ENCODE measurements at regions not wholly inside any gene's neighbourhood (a gene's known extent, or its start where the extent isn't known, plus 50 kb on each side); places are given as distances from the start of the nearest gene placed in this dataset.
"Not testable (repeated sequence)": the region's sequence is repeated elsewhere in the genome, so short reads cannot be mapped to it uniquely, and the experiment has no call there.

GRCh38 chr3:165716592-165716991 lies 120.6 kb downstream of the BCHE start:
- no peak for DNase-seq (ENCODE audit: low spot score)

GRCh38 chr3:165713479-165713878 lies 123.7 kb downstream of the BCHE start:
- DNase-seq (ENCODE audit: low spot score) = no peak

DNA sequence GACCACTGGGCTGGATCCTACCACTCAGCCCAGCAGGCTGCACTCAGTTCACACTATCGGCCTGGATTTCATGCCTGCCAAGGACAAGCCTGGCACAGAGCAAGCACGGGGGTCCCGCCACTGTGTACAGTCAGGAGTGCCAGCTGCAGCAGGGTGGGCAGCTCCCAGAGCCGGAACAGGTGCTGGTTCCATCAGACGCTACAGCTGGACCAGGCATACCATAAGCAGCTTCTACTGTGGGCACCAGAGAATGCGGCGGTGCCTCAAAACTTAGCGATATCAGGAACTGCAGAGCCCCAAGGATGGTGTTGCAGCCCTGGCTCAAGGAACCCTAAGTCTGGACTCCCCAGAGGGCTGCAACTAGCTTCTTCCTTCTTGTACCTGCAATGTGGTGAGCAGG lies 124.8 kb downstream of the BCHE start:
- no peak for DNase-seq (ENCODE audit: low spot score)

DNA sequence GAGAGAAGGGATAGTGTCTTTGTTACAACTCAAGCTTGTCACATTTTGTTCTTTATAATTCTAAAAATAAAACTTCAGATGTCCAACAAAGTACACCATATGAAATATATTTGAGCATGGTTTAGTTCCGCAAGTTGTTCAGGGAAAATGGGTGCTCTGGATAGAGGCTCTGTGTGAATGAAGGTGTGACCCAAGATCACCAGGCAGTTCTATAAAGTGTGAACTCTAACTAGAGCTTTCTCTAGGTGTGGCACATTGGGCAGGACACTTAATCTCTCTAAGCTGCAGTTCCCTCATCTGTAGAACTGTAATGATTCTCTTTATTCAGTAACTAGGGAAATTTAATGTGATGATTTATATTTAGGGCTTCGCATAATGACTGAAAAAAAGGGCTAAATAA lies 139.3 kb downstream of the BCHE start:
- DNase-seq (ENCODE audit: low spot score) = no peak

DNA sequence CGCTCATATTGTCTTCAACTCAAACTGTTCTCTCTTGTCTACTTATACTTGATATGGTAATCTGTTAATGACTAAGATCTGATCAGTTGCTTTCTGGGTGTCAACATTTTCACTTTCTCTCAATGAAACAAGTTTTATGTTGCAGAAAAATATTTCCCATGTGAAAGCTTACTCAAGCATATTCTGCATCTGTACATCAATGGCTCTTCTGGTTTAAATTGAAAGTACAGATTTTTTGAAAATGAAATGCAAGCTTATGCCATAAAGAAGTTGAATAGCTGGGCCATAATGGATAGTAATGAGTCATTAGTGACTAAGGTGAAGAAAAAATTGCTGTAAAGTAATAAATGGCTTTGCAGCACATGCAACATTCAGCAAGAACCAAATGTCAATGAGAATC lies 140.7 kb downstream of the BCHE start:
- DNase-seq (ENCODE audit: low spot score) = no peak

- no peak for DNase-seq (ENCODE audit: low spot score)
Measured at GRCh38 chr3:165683947-165684346, 153.3 kb downstream of the BCHE start.

DNA sequence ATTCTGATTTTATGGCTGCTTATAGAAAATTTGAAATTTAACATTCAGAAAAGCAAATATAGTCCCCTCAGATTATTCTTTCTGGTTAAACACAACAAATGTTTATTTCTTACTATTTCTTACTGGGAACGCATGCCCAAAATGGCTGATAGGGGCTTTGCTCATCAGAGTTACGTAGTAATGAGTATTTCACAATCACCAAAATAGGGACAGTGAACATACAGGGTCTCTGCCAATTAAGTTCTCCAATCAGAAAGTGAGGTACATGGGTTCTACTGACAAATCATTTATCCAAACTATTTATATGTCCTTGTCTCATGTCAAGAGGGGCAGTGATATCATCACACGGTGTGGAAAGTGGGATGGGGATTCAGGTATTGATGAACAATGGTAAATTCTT lies 154.5 kb downstream of the BCHE start:
- no peak for DNase-seq (ENCODE audit: low spot score)

- DNase-seq (ENCODE audit: low spot score) = no peak
Measured at GRCh38 chr3:165669967-165670366, 167.3 kb downstream of the BCHE start.

DNA sequence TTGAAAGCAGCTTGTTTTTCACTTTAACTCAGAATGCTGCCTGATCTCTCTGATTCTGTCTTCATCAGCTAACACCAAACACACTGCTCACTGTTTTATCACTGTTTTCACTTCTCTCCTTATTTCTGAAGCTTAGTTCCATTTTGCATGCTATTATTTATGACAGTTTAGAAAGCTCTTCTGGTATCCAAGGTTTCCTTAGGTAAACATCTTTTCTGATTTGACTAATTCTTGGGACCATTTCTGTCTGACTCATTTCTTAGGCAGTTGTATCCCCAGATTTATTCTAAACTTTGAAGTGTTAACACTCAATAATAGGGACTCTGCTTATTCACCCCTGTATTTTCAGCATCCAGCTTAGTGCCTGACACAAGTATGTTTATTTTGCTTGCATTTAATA lies 167.7 kb downstream of the BCHE start:
- no peak for DNase-seq (ENCODE audit: low spot score)

GRCh38 chr3:165667676-165668075 lies 169.5 kb downstream of the BCHE start:
- no peak for DNase-seq (ENCODE audit: low spot score)

DNA sequence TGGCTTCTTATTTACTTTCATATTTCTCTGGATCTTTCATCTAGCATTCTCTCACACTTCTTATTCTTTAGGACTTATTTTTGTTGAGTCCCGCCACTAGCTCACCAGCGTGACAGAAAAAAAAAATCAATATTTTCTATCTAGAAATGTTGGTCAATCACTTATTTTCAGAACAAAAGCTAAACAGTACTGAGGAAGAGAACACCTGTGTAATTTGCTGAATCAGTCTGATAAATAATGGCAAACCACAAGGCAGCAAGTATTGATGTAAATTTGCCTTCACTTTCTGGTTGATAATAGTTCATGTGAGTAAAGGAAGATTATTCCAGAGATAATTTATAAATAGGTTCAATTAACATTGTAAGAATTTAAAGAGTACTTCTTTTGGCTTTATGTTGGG lies 179.2 kb downstream of the BCHE start:
- no peak for DNase-seq (ENCODE audit: low spot score)

- DNase-seq (ENCODE audit: low spot score) = no peak
Measured at GRCh38 chr3:165653130-165653778, 184.0 kb downstream of the BCHE start.

GRCh38 chr3:165649282-165649681 lies 187.9 kb downstream of the BCHE start:
- not testable (repeated sequence) for DNase-seq (ENCODE audit: low spot score)

- DNase-seq (ENCODE audit: low spot score) = no peak
Measured at GRCh38 chr3:165645191-165645590, 192.0 kb downstream of the BCHE start.

DNA sequence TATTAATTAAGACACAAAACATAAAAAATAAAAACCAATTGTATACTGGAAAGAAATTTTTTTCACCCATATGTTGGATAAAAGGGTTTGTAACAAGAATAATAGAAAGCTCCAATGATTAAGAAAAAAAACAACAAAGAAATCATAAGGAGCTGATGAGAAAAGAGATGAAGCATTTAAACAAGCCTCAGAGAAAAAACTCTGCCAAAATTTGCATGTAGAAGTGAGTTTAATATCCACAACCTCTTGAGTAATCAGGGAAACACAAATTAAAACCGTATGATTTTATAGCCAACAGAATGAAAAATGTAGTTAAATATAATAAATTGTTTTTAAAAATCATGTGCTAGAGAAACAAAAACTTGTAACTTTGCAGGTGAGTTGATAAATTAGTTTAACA lies 192.9 kb downstream of the BCHE start:
- no peak for DNase-seq (ENCODE audit: low spot score)

GRCh38 chr3:165643425-165643824 lies 193.8 kb downstream of the BCHE start:
- DNase-seq (ENCODE audit: low spot score) = no peak

DNA sequence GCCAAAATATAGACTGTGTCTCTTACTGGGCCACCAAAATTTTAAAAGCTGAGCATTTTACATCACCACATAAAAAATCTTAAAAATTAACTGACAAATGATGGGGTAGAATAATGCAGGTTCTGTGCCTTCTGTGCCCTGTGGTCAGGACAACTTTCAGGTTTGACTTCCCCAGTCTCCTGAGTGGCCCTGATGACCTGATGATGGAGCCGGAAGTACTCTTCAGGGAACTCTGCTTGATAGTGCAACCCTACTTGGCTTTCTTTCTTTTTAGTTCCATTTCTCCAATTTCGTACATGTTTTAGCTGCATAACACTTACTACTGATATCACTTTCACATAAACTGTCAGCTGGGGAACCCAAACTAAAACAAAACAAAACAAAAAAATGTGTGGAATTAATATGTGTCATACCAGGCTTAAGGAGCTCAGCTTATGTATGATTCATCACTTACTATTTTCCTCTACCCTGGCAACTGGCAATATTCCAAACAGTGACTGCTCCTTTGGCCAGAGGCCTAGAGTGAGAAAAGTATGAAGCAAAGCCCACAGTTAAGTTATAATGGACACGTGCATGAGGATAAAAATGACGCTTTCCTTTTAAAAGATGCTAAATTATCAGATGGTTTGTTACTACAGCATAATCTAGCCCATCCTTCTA lies 194.3 kb downstream of the BCHE start:
- DNase-seq (ENCODE audit: low spot score) = peak; percentile 22

- DNase-seq (ENCODE audit: low spot score) = no peak
Measured at GRCh38 chr3:165641569-165642310, 195.5 kb downstream of the BCHE start.

DNA sequence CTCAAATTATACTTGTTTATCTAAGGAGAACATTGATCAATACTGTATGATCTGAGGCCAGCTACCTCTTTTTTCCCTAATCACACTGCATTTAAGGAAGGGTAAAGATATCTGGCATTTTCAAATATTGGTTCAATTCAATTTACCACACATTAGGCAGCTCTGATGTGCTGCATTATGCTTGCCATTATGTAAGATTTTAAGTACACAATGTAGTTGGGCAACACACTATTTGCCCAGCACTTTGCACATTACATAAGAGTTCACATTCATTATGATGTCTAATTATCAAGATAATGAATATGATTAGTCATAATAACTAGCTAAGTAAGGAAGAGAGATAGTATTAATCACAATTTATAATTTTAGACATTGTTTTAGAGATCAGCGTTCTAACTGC lies 196.3 kb downstream of the BCHE start:
- no peak for DNase-seq (ENCODE audit: low spot score)

- DNase-seq (ENCODE audit: low spot score) = no peak
Measured at GRCh38 chr3:165640031-165640430, 197.2 kb downstream of the BCHE start.

- no peak for DNase-seq (ENCODE audit: low spot score)
Measured at GRCh38 chr3:165638034-165638433, 199.2 kb downstream of the BCHE start.

DNA sequence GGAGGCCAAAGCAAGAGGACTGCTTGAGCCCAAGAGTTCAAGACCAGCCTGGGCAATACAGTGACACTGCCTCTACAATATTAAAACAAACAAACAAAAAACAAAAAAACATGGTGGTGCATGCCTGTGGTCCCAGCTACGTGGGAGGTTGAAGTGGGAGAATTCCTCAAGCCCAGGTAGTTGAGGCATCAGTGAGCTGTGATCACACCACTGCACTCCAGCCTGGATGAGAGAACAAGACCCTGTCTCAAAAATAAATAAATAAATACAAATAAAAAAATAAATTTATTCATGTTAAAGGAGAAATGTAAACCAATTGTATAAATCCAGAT lies 200.6 kb downstream of the BCHE start:
- DNase-seq (ENCODE audit: low spot score) = no peak

All from HuH-7.5 (cell line).